Muscle layer of duodenum (tissue), 2 donors: ENCODE measurements at regions not wholly inside any gene's neighbourhood (a gene's known extent, or its start where the extent isn't known, plus 50 kb on each side); places are given as distances from the start of the nearest gene placed in this dataset.

ENCODE experiments used
- H3K27ac ChIP-seq: one replicate; pipeline ENCODE4 v1.7.0; 2013; ENCODE audit warnings: mild to moderate bottlenecking, low read length
- H3K27me3 ChIP-seq: one replicate; pipeline ENCODE4 v1.7.0; 2013; ENCODE audit warnings: low read depth, mild to moderate bottlenecking, control low read depth, low read length
- H3K36me3 ChIP-seq, 2 donors: one replicate each; pipeline ENCODE4 v1.7.0; 2013; ENCODE audit warnings: low read length in 2 of 2, control low read depth in 1 of 2, mild to moderate bottlenecking in 1 of 2; ENCODE audit not compliant: insufficient read depth in 2 of 2, control insufficient read depth in 1 of 2
- H3K4me1 ChIP-seq, 2 donors: one replicate each; pipeline ENCODE4 v1.7.0; 2013; ENCODE audit warnings: low read length in 2 of 2, mild to moderate bottlenecking in 2 of 2, control low read depth in 1 of 2, moderate library complexity in 1 of 2; ENCODE audit not compliant: insufficient read depth in 2 of 2, control insufficient read depth in 1 of 2
- H3K4me3 ChIP-seq, 2 donors: one replicate each; pipeline ENCODE4 v1.7.0; 2013; ENCODE audit warnings: low read length in 2 of 2, low read depth in 1 of 2, mild to moderate bottlenecking in 1 of 2
- H3K9me3 ChIP-seq, 2 donors: one replicate each; pipeline ENCODE4 v1.7.0; 2013; ENCODE audit warnings: low read length in 2 of 2, control low read depth in 1 of 2, mild to moderate bottlenecking in 1 of 2; ENCODE audit not compliant: control insufficient read depth in 1 of 2
- donor health status: healthy.

- H3K4me3 ChIP-seq = no peak overlapping the region
- no peaks in the 10 kb centered on the region for H3K36me3 ChIP-seq
- H3K27ac ChIP-seq = no peak overlapping the region
- peaks cover 0 to 16% of the 10 kb centered on the region in 2 donors for H3K4me1 ChIP-seq
- H3K27me3 ChIP-seq = no peaks in the 10 kb centered on the region
- H3K9me3 ChIP-seq = no peaks in the 10 kb centered on the region
Observed at GRCh38 chr2:239664216-239664810, 263.5 kb upstream of the HDAC4 start.

- peaks cover 0 to 16% of the 10 kb centered on the region in 2 donors for H3K4me1 ChIP-seq
- H3K27me3 ChIP-seq = no peaks in the 10 kb centered on the region
- no peaks in the 10 kb centered on the region for H3K36me3 ChIP-seq
- no peaks in the 10 kb centered on the region for H3K9me3 ChIP-seq
- H3K4me3 ChIP-seq = no peak overlapping the region
- no peak overlapping the region for H3K27ac ChIP-seq
Observed at GRCh38 chr2:239663364-239663924, 262.6 kb upstream of the HDAC4 start.

- no peak overlapping the region for H3K27ac ChIP-seq
- H3K27me3 ChIP-seq = no peaks in the 10 kb centered on the region
- no peaks in the 10 kb centered on the region for H3K36me3 ChIP-seq
- no peak overlapping the region for H3K4me3 ChIP-seq
- H3K4me1 ChIP-seq = peaks cover 0 to 16% of the 10 kb centered on the region in 2 donors
- no peaks in the 10 kb centered on the region for H3K9me3 ChIP-seq
Observed at GRCh38 chr2:239662413-239663120, 261.7 kb upstream of the HDAC4 start.

GRCh38 chr2:239661334-239662312, 260.8 kb upstream of the HDAC4 start:
- Histone ChIP-seq H3K36me3 (no peaks in the 10 kb centered on the region), H3K27me3 (no peaks in the 10 kb centered on the region), H3K9me3 (no peaks in the 10 kb centered on the region), H3K4me1 (peaks cover 0 to 16% of the 10 kb centered on the region in 2 donors), H3K27ac (no peak overlapping the region), H3K4me3 (no peak overlapping the region)

GRCh38 chr2:239660390-239661230, 259.8 kb upstream of the HDAC4 start:
- H3K27me3 ChIP-seq = no peaks in the 10 kb centered on the region
- no peak overlapping the region for H3K4me3 ChIP-seq
- H3K4me1 ChIP-seq = peaks cover 0 to 16% of the 10 kb centered on the region in 2 donors
- no peaks in the 10 kb centered on the region for H3K36me3 ChIP-seq
- no peak overlapping the region for H3K27ac ChIP-seq
- no peaks in the 10 kb centered on the region for H3K9me3 ChIP-seq

- Histone ChIP-seq H3K36me3 (no peaks in the 10 kb centered on the region), H3K4me1 (peaks cover 0 to 16% of the 10 kb centered on the region in 2 donors), H3K27me3 (no peaks in the 10 kb centered on the region)
Observed at GRCh38 chr2:239657992-239658391, 257.2 kb upstream of the HDAC4 start.

GRCh38 chr2:239657236-239657635, 256.4 kb upstream of the HDAC4 start:
- no peaks in the 10 kb centered on the region for H3K27me3 ChIP-seq
- peaks cover 0 to 14% of the 10 kb centered on the region in 2 donors for H3K4me1 ChIP-seq
- no peaks in the 10 kb centered on the region for H3K36me3 ChIP-seq
- H3K9me3 ChIP-seq = no peaks in the 10 kb centered on the region
- H3K27ac ChIP-seq = no peak overlapping the region
- no peak overlapping the region for H3K4me3 ChIP-seq

More at GRCh38 chr2:239657992-239658391, 257.2 kb upstream of the HDAC4 start:
- no peaks in the 10 kb centered on the region for H3K9me3 ChIP-seq
- no peak overlapping the region for H3K27ac ChIP-seq
- H3K4me3 ChIP-seq = no peak overlapping the region

GRCh38 chr2:239654266-239654665, 253.4 kb upstream of the HDAC4 start:
- Histone ChIP-seq H3K27me3 (no peaks in the 10 kb centered on the region), H3K4me1 (no peaks in the 10 kb centered on the region), H3K27ac (no peak overlapping the region), H3K4me3 (no peak overlapping the region), H3K36me3 (no peaks in the 10 kb centered on the region), H3K9me3 (peaks cover 0 to 2% of the 10 kb centered on the region in 2 donors)

GRCh38 chr2:239651859-239652258, 251.0 kb upstream of the HDAC4 start:
- Histone ChIP-seq H3K36me3 (no peaks in the 10 kb centered on the region), H3K4me1 (no peaks in the 10 kb centered on the region), H3K9me3 (peaks cover 0 to 4% of the 10 kb centered on the region in 2 donors), H3K27ac (no peak overlapping the region), H3K27me3 (no peaks in the 10 kb centered on the region), H3K4me3 (no peak overlapping the region)

GRCh38 chr2:239650674-239651073, 249.9 kb upstream of the HDAC4 start:
- Histone ChIP-seq H3K27ac (no peak overlapping the region), H3K4me3 (no peak overlapping the region), H3K27me3 (no peaks in the 10 kb centered on the region), H3K9me3 (peaks cover 0 to 4% of the 10 kb centered on the region in 2 donors), H3K36me3 (no peaks in the 10 kb centered on the region), H3K4me1 (no peaks in the 10 kb centered on the region)
